ACHN (cell line): ENCODE measurements at regions not wholly inside any gene's neighbourhood (a gene's known extent, or its start where the extent isn't known, plus 50 kb on each side); places are given as distances from the start of the nearest gene placed in this dataset.
"Not testable (repeated sequence)": the region's sequence is repeated elsewhere in the genome, so short reads cannot be mapped to it uniquely, and the experiment has no call there.

Source experiments
- DNase-seq: peaks from one replicate; pipeline ENCODE4 v3.0.0-alpha.2; 2015
- in situ Hi-C: cut with HindIII; loops from 2 replicates; pipeline ENCODE4 v1.10.0; 2017; ENCODE audit warnings: low sequenced_read_pairs, low pct_ligation_motif_present, low pct_unique_long_range_greater_than_20kb

- in situ Hi-C loops, DNase-seq: not testable (repeated sequence)
Observed at GRCh38 chr10:20370977-20371533, 526.1 kb downstream of the NEBL start.

- in situ Hi-C loops: no loop called here
Observed at GRCh38 chr10:20369863-20370736, 527.0 kb downstream of the NEBL start.

GRCh38 chr10:20363684-20364083, 533.4 kb downstream of the NEBL start:
- in situ Hi-C loops: no loop called here
- DNase-seq: no peak

More at GRCh38 chr10:20369863-20370736, 527.0 kb downstream of the NEBL start:
- DNase-seq: no peak

- in situ Hi-C loops: no loop called here
Observed at GRCh38 chr10:20355915-20356314, 539.7 kb downstream of the PLXDC2 start.

GRCh38 chr10:20355011-20355410, 538.8 kb downstream of the PLXDC2 start:
- DNase-seq: no peak
- in situ Hi-C loops: no loop called here

More at GRCh38 chr10:20355915-20356314, 539.7 kb downstream of the PLXDC2 start:
- DNase-seq: no peak

- in situ Hi-C loops: no loop called here
- DNase-seq: no peak
Observed at GRCh38 chr10:20354166-20354565, 537.9 kb downstream of the PLXDC2 start.

- in situ Hi-C loops: no loop called here
- no peak for DNase-seq
Observed at GRCh38 chr10:20350509-20350908, 534.3 kb downstream of the PLXDC2 start.

GRCh38 chr10:20343036-20343435, 526.8 kb downstream of the PLXDC2 start:
- in situ Hi-C loops: no loop called here
- DNase-seq: no peak
